HG03175 (cell line): ENCODE measurements at regions not wholly inside any gene's neighbourhood (a gene's known extent, or its start where the extent isn't known, plus 50 kb on each side); places are given as distances from the start of the nearest gene placed in this dataset.

Experiments used
- ATAC-seq: cut with Tn5 transposase; IDR thresholded peaks from one replicate; pipeline ENCODE4 v1.9.1; 2021; ENCODE audit warnings: mild to moderate bottlenecking, moderate library complexity; ENCODE audit not compliant: unreplicated experiment

- ATAC-seq = peak; percentile 79
Observed at GRCh38 chr7:33750177-33750576, 155.2 kb upstream of the BMPER start.

GRCh38 chr7:33751443-33751842 is 153.9 kb upstream of the BMPER start:
- ATAC-seq = no peak

DNA sequence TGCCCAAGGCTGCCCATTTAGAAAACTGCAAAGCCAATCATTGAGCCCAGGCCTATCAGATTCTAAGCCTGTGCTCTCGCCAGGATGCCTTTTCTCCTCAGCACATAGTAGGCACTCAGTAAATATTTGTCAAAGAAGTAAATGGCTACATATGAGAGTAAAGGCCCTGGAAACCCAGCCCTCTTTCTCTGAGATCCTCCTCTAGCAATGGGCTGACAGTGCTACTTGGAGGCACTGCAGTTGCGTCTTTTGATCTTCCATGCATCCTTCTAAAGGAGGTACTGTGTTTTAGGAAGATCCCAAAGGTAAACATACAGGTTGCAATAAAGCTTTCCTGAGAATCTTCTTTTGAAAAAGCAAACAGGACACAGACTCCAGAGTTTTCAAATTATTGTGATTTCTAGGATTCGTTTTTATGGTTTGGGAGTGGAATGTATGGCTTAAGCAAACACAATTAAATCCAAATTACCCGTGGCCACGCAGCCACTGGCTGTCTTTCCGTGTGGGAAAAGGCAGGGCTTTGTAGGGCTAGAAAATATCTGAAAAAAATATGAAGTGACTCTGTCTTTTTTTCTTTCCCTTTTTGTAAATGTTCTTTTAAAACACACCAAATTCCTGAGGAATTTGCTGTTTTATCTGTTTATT is 151.3 kb upstream of the BMPER start:
- ATAC-seq = no peak

DNA sequence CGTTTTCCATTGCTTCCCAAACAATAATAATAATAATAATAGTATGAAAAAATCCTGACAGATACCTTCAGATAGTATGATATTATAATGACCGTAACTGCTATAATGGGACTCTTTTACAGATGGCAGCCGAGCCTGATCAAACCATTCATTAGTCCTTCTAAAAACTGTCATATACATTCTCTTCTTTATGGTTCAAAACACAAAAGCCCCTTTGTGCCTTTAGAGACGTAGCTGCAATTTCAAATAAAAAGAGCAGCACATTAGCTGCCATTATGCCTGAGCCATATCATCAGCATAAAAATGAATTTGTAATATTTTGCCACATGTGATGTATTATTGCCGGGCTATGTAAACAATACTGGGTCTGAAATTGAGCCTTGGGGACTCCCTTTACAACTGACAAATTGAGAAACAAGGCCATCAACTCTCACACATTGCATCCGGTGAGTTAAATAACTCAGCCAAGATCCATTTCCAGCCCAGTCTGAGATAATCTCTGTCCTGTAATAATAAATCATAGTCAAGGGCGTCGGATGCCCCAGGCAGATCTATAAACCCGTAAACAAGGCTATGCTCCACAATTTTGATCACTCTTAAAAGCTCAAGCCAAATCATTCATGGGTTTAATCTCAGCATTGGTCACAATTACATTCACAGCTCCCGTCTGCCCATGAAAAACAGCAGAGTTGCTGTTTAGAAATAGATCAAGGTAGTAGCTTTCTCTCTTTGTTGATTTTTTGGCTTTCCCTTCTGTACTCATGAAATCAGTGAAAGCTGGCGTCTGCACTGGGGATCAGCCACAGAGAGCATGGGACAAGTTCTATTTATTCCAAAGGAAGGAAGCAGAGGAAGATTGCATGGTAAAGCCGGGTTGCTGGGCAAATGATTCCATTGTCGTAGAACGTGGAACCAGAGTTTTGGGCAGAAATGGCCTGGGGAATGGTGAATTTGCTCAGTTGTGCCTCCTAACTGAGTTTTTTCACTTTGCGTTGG is 150.1 kb upstream of the BMPER start:
- ATAC-seq = no peak

GRCh38 chr7:33757050-33757449 is 148.3 kb upstream of the BMPER start:
- no peak for ATAC-seq

DNA sequence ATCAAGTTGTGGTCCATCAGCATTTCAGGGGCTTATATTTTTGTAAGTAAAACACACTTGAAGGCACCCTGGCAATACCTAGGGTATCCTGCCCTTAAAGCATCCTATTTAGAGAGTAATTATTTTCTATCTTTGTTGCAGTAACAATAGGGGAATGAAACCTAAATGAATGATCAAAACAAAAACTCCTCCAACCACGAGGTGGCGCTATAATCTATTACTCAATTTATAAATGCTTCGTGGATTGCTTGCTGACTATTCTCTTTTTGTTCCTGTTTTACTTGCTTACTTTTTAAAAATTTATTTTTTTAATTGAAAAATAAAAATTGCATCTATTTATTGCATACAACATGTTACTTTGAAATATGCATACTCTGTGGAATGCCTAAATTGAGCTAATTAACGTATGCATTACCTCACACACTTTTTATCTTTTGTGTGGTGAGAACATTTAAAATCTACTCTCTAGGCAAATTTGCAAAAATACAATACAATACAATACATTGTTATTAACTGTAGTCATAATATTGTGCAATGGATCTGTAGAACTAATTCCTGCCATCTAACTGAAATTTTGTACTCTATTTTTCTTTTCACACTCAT is 147.7 kb upstream of the BMPER start:
- no peak for ATAC-seq

DNA sequence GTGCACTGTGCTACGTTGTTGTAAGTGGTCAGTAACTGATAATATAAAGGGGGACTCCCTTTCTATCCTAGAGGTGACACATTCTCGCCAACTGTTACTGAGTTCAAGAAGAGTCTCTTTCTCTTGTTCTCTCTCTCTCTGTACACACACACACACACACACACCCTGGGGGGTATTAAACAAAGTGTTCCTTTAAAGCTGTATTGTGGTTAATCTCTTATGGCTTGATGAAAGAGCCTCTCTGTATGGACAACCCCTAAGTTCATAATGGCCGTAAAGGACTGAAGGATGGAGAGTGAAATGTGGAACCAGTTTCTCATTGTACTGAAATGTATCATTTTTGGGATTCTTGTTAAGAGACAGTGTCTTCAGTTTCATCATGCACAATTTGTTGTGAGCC is 145.2 kb upstream of the BMPER start:
- no peak for ATAC-seq

- ATAC-seq = no peak
Observed at GRCh38 chr7:33760834-33761233, 144.5 kb upstream of the BMPER start.

GRCh38 chr7:33761449-33762080 is 143.8 kb upstream of the BMPER start:
- no peak for ATAC-seq

DNA sequence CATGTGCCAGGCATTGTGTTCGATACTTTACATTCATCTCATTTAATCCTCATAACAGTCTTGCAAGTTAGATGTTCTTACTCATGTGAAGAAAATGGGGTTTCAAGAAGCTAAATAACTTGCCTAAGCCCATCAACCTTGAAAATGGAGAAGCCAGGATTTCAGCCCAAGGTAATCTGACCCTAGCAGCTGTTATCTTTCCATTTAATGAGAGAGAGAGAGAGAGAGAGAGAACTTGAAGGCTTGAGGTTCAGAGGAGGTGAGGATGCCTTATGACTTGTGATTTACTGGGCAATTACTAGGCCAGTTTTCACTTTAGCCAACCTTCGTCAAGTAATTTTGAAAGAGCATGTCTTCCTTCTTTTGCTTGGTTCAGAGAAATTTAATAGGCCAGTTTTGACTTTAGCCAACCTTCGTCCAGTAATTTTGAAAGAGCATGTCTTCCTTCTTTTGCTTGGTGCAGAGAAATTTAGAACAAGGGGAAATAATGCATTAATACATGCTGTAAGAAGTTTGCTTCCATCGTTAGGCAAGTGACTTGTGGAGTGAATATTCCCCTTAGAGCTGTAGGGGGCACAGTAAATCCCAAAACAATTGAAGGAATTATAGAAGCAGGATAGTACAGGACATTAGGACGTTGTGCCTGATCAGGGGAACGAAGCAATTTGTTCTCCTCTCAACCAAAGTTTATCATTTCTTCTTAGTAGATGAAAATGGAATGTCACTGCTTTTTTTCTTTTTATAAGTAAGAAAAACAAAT is 143.0 kb upstream of the BMPER start:
- ATAC-seq = no peak

DNA sequence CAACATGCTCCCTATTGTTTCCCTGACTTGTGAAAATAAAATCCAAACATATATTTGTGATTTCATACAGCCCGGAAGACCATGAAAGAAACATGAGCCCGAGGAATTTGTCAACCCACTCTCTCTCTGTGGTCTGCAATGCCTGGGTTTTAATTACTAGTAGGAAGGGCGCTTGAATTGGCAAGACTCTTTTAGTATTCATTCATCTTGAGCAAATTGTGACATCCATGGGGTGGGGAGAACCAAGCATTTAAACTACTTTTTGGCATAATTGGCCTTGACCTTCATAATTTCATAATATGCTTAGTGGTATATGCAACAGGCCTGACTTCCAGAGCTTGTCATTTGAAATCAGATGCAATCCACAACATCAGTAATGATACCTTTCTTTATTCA is 142.4 kb upstream of the BMPER start:
- ATAC-seq = no peak

- no peak for ATAC-seq
Observed at GRCh38 chr7:33764752-33765451, 140.4 kb upstream of the BMPER start.

- ATAC-seq = no peak
Observed at GRCh38 chr7:33766405-33766804, 138.9 kb upstream of the BMPER start.

- ATAC-seq = no peak
Observed at GRCh38 chr7:33769930-33770329, 135.4 kb upstream of the BMPER start.

DNA sequence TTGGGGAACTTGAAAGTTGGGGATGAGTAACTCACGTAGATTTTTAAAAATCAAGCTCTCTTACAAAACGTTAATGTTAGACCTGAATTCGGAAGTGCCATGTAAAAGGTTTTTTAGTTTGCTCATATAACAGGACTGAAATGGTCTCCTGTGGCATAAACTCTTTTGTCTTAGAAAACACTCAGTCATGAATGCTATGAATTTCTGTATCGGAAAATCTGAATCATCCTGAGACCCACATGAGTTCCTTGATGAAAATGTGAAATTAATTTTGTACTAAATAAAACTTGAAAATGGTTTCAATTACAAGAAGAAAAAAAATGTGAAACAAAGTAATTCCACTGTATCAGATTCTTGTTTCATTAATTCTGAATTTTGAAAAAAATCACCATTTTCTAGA is 134.8 kb upstream of the BMPER start:
- ATAC-seq = no peak

- no peak for ATAC-seq
Observed at GRCh38 chr7:33771422-33771821, 133.9 kb upstream of the BMPER start.

GRCh38 chr7:33773053-33773452 is 132.3 kb upstream of the BMPER start:
- ATAC-seq = no peak

DNA sequence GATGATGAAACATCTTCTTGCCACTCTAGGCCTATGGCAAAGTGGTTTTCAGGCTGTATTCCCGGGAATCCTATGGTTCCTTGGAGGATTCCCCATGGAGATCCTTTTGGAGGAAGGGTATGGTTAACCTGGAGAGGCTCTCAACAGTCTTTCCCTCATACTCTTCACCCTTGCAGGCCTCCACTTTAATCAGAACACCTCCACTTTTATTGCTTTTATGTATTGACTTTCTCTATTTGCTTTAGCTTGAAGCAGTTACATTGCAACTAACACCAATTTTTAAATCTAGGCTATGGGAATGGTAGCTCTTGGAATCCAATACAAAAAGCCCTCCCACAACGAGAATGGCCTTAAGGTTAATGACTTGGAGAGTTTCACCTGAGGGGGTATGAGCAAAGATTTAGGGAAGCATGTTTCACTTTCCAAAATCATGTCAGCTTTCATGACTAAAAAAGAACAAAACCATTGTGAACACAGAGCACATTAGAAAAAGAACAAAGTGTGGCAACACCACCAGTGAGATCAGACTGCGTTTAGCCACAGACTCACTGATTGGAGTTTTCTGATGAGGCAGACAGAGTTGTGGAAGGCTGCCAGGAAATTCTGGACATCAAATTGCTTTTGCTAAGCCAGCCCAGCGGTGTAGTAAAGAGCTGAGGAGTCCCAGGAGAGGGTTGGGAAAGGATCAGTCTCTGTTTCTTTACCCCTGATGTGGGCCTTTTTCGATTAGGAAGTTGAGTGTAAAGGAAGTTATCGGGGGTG is 130.4 kb upstream of the BMPER start:
- ATAC-seq = no peak

DNA sequence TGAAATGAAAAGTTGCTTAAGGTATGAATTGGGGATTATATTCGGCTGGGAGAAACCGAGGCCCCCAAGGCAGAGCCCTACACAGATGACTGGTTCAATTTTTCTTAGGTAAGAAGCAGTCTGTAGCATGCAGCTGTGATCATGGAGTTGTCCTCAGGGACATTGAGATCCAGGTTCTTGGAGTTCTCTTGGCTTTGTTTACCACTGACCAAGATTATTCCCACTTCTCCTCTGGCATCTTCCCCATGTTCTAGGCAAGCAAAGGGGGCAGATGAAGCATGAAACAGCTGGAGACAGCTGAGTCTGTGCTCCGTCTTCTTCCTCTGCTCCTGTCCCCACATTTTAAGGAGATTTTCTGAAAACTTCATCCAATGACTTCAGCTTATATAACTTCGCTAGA is 129.5 kb upstream of the BMPER start:
- ATAC-seq = no peak
